GM19463 (cell line): ENCODE measurements at regions not wholly inside any gene's neighbourhood (a gene's known extent, or its start where the extent isn't known, plus 50 kb on each side); places are given as distances from the start of the nearest gene placed in this dataset.
"Not testable (repeated sequence)": the region's sequence is repeated elsewhere in the genome, so short reads cannot be mapped to it uniquely, and the experiment has no call there.

Experiments
- ATAC-seq: cut with Tn5 transposase; IDR thresholded peaks from one replicate; pipeline ENCODE4 v1.9.1; 2021; ENCODE audit warnings: mild to moderate bottlenecking, moderate library complexity; ENCODE audit not compliant: unreplicated experiment

DNA sequence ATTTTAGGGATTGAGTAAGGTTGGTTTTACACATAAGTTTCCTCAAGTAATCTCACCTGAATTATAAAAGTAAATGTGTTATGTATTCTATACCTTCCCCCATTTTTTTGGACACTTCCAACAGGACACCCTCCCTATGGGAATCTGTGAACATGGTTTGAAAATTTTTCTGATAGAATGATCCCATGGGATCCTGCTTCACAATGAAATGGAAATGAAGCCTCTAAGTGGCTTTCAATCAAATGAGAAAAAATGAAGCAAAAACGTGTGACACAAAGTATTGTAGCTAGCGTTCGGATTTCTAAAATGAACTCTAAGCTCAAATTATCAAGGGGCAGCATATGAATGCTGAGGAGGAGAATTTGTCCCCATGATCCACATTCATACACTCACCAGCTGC lies 1006.8 kb downstream of the ADGRL2 start:
- no peak for ATAC-seq

DNA sequence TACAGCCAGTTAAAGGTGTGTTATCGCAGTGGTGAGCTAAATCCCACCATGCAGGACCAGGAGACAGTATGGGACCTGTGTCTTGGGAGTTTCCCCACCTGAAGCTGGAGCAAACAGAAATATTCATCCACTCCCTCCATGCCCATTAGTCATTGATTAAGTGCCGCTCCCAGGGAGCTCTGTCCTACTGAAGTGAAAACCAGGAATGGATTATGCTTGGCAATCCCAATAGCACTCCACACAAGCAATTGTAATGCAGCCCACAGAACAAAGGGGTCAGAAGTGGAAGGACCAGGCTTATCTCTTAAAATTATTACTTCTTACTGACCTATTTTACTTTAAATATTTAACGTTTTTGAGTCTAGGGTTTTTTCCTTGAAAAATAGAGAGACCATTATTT lies 1005.4 kb downstream of the ADGRL2 start:
- ATAC-seq: no peak

DNA sequence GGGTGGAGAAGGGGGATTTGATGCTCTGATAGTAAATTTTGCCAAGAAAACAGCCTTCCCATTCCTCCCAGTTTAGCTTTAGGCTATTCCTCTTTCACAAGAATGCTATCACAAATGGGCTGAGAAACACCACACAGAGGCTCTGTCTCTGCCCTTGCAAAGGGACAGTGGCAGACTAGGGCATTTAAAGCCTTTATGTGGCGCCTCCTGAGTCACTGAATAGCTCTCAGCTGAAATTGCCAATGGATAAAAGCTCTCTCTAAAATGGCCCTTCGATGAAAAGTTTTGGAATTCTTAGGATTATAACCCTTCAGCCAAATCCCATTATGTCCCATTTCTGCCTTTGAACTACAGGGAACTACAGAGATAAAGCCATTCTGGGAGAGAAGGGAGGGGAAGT lies 1000.4 kb downstream of the ADGRL2 start:
- no peak for ATAC-seq

DNA sequence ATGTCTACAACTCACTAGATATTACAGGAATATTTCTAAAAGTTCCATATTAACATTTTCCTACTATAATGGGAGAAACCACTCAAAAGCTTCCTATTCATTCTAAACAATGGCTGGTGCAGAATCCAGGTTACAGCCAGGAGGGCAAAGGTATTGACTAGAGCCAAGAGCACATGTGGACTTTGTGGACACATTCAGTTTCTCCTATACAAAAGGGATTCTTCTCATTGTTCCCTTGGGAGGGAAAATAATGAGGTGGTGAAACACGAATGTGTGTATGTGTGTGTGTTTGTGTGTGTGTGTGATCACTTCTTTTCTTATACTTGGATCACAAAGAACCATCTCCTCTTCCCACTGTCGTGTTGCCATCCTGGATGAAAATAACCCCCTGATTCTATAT lies 1000.0 kb downstream of the ADGRL2 start:
- no peak for ATAC-seq

DNA sequence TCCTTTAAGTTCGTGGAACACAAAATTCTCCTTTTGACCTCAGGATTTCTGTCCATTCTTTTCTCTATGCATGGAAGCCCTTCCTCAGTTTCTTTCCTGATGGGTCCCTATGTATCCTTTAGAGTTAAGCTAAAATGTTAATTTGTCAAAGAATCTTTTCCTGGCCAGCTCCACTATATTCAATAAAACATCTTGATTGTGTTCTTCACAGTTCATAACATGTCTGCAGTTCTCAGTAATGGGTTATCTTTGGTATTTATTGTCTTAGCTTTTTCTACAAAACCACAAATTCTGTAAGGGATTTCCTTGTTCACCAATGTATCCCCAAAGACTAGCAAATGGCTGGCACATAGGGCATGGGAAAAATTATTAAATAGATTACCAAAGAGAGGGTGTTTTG lies 998.5 kb downstream of the ADGRL2 start:
- ATAC-seq: no peak

DNA sequence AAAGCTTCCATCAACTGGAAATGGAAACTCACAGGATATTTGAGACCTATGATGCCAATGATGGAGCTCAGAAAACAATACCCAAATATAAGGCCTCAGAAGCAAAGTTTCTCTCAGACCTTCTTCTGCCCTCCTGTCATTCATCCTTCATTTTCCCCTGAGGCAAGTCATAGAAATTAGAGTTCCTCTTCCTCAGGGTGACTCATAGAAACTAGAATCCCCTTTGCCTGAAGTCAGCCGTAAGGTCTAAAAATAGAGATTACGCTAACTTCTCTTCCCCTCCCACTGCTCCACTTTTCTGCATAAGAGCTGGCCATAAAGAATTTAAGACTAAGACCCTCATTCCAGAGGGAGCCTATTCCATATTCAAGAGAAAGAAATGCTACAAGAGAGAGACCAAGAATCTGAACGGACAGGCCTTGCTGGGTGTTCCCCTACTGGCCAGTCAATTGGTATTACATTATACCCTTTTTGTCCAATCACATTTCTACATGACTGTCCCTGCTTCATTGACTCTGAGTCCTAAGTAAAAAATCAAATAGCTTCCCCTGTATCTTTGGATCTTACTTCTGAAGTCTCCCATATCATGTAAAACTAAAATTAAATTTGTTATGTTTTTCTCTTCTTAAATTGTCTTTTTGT lies 994.9 kb downstream of the ADGRL2 start:
- peak; percentile 78 for ATAC-seq

DNA sequence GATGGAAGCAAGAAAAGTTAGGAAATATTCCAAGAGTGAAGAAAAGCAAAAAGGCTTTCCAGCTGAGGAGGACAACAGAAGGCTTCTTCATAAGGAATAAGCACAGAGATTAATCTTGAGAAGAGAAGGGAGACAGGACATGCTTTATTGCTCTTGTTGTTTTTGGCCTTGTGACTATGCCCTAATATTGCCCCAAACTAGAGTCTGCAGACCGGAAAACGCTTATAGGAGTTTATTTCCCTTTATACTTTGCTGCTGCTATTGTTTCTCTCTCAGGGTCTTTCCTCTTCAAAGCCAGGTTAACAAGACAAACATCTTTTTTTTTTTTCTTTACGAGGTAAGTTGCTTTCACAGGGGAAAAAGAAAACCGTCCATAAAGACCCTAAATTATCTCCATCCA lies 991.4 kb downstream of the ADGRL2 start:
- no peak for ATAC-seq

DNA sequence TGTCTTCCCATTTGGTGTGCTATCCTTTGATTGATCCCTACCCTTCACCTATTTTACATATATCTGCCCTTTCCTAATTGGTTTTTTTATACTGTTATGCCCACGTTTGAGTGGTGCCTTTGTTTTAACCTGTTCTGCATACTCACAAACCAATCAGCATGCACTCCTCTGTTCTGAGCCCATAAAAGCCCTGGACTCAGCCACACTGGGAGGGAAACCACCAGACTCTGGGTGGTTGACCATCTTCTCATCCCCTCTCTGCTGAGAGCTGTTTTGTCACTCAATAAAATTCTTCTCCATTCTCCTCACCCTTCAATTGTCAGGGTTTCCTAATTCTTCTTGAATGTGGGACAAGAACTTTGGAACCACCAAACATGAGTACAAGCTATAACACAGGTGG lies 989.8 kb downstream of the ADGRL2 start:
- no peak for ATAC-seq

DNA sequence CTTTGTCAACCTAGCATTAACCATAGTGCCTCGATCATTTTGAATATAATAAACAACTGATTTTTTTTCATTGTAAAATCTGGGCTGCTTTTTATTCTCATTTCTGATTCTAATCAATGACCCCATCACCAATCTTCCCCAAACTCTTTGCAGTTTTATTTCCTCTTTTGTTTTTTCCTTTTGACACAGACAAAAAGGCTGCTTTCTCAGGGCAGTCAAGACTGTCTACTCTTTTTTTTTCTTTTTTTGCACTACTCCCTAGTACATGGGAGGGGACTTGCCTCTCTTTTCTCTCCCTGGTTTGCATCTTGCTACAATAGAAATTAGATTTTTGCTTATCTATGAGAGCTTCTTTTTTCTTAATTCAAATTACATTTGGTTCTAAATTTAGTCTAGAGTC lies 987.9 kb downstream of the ADGRL2 start:
- ATAC-seq: no peak

DNA sequence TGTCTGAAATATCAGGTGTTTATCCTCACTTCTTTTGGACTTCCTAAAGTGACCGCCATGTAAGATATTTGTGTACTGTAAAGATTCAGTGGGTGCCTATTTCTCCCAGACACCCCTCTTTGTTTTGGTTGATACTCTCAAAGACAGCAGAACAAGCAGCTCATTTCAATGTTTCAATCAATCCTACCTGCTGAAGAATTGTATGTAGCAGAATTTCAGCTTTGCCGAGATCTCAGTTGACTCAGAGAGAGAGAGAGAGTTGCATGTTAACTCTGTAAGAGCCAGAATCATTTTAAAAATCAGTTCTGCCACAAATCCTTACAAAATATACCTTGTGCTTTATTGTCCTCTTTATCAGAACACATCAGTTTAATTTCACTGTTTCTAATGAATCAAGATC lies 987.3 kb downstream of the ADGRL2 start:
- ATAC-seq: no peak

DNA sequence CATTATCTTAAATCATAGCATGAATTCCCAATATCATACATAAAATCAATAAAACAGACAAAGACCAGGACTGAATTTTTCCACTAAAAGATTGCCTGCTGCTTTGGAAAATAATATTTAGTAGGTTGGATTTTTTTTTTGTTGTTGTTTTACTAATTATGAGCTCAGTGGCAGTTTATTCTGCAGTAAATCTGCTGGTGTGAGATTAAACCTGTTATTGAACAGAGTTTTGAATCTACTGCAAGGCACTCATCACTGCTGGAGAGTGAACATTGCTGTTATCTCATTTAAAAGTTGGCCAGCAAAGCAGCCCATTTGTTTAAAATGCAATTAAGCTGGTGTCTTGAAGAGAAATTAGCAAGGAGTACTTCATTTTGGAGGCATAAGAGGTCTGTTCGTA lies 986.1 kb downstream of the ADGRL2 start:
- no peak for ATAC-seq

DNA sequence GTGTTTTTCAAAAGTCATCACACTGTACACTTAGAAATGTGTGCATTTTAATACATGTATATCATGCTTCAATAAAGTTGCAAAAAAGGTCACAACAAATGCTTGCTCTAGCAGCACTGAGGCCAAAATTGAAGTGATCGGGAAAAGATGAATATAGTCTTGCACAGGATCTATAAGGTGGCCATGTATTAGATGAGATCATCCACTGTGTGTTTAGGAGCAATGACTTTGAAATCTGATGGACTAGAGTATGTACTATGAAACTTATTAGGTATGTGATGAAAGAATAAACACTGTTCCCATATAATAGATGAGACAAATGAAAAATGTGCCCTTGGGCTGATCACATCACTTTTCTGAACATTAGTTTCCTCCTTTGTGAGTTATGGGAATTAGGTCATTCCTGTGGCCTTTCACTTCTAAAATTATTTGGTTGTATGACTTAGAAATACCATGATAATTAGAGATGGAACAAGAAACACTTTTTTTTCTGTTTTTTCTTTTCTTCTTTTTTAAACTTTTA lies 984.6 kb downstream of the ADGRL2 start:
- no peak for ATAC-seq

DNA sequence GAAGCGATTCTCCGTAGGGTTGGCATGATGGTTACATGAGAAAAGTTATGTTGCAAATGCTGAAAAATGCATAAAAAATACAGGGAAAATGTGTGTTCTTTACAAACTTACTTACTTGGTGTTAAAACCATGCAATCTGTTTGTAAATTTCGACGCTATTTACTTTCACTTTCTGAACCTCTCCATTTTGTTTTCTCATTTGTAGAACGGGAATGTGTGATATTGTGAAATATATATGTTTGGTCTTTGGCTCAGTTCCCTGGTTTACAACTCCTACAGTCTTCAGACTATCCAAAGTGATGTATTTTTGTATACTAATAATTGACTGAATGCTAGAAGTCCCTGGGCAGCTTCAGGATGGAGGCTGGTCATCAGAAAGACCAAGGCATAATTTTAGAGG lies 982.3 kb downstream of the ADGRL2 start:
- ATAC-seq: no peak

DNA sequence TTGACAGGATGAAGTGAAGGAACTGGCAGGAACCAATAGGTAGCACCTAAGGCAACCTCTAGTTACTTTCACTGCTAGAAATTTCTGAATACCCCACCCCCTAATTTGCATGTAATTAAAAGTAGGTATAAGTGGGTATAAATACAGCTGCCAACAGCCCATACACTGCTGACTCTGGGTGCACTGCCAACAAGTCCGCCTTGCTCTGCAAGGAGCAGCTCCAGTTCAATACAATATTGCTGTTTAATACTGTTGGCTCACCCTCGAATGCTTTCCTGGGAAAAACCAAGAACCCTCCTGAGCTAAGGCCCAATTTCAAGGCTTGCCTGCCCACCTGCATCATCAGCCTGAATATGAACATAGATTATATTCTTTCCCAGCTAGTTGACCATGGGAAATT lies 981.9 kb downstream of the ADGRL2 start:
- no peak for ATAC-seq

DNA sequence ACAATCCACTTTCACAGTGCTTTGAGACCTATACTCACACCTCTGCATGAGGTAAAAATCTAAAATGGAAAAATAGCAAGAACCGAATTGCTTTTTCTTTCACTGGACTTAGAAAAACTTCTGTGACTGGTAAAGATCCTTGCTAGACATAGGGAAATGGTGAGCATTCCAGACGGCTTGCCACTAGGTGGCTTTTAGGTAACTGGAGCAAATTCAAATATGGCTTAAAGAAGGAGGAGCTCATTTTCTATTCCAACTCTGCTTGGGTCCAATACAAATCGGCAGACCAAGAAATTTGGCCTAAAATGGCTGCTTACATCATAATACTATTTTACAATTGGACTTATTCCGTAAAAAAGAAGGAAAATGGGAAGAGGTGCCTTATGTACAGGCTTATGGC lies 977.9 kb downstream of the ADGRL2 start:
- ATAC-seq: no peak

DNA sequence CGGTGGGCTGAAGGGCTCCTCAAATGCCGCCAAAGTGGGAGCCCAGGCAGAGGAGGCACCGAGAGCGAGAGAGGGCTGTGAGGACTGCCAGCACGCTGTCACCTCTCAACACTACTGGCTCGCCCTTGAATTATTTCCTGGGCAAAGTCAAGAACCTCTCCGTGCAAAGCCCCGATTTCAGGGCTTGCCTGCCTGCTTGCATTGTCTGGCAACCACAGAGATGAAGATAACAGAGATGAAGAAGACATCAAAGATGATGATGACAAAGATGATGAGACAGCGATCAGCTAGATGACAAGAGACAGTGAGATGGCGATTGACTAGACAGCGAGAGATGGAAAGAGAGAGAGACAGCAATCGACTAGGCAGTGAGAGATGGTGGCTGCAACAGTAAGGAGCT lies 976.5 kb downstream of the ADGRL2 start:
- ATAC-seq: no peak

DNA sequence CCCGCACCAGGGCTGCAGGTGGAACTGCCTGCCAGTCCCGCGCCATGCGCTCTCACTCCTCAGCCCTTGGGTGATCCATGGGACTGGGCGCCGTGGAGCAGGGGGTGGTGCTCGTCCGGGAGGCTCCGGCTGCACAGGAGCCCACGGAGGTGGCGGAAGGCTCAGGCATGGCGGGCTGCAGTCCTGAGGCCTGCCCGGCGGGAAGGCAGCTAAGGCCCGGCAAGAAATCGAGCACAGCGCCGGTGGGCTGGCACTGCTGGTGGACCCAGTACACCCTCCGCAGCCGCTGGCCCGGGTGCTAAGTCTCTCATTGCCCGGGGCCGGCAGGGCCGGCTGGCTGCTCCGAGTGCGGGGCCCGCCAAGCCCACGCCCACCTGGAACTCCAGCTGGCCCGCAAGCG lies 976.0 kb downstream of the ADGRL2 start:
- not testable (repeated sequence) for ATAC-seq

DNA sequence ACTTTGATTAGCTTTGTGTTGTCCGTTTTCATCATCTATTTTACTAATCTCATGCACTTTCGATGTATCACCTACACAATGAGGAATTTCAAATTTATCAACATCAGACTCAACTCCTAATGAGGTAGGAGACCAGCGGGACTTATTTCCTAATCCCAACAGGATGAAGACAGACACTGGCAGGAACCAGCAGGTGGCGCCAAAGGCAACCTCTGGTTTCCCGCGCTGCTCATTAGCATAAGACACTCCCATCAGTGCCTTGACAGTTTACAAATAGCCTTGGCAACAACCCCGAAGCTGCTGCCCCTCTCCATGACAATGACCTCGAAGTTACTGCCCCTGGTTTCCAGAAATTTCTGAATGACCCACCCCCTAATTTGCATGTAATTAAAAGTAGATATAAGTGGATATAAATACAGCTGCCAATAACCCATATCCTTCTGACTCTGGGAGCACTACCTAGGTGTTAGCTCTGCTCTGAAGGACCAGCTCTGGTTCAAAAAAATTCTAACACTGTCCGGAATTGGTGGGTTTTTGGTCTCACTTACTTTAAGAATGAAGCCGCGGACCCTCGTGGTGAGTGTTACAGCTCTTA lies 974.8 kb downstream of the ADGRL2 start:
- ATAC-seq: no peak

DNA sequence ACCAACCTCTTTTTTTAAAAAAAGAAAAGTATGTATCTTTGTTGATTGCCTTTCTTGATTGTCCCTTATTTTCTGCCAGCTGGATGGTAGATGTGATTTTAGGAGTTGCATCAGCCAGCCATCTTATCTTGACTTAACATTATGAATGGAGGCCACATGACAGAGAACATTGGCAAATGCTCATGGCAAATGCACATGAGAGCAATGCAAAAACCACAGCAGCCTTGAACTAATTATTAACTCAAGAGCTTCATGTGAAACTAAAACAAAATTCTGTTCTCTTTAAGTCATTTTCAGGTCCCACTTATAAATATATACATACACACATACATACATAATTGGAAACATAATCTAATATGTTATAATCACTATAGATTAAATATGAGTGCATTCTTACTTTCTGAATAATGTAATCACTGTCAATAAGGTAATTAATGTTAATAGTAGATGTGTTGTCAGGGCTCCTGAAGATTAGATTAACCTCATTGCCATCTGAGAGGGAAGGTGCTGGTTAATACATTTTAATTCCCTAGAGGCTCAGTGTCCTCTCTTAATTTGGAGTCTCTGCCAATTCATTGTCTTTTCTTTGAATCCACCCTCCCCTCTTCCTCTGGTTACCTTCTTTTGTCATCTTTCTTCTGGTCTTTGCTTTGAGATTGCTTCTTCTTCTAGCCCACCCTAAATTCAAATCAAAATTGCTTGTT lies 962.2 kb downstream of the ADGRL2 start:
- ATAC-seq: peak; percentile 93

DNA sequence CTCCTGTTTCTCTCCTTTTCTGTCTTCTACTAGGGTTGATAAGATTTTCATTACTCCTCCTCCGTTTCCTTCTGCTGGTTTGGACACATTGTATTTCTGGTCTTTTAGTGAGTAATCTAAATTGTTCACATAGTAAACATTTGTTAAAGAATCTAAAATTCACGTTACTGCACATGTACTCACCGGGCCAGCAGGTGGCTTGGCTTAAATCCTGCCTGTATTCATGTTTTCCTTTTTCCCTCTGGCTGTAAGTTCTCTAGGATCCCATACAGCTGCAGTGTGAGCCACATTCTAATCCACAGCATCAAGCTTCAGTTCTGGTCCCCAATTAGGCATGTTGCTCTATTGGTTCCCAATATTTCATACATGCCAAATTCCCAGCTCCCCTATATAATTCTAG lies 958.3 kb downstream of the ADGRL2 start:
- ATAC-seq: no peak

DNA sequence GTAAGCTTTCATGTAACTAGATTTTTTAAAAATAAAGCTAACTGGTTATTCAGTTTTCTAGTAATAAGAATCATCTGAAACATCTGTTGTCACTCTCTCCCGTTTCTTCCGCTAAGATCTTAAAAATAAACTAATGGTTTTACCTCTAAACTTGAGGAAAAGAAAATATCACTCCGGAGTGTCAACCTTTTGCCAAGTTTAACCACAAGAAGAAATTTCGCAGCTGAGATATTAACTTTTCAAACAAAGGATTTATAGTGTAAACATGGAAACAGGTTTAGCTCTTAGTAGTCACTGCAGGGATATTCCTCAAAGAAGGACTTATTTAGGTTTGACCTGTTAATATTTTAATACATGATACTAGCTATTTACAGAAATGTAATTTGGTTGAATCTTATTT lies 954.9 kb downstream of the ADGRL2 start:
- ATAC-seq: no peak

DNA sequence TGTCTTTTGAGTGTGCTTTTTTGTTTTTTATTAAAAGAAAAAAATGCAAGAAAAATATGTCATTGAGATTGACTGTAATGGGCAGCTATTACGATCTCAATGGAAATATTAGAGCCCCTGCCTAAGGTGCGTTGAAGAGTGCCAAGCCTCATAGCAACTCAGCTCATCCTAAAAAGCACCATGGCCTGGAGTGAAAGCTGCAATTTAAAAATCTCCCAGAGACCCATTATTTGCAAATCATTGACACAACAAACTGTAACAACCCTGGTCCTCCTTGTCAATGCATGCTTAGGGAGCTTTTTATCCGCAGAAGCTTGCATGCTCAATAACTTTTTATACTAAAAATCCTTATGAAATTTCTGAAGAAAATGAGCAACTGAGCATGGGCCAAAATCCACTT lies 954.5 kb downstream of the ADGRL2 start:
- ATAC-seq: no peak
